Stimulated activated CD8-positive, alpha-beta memory T cell treated with anti-CD3 and anti-CD28 coated beads, Interleukin-7, amount 100 ng/mL, for 48 hours (primary cell): ENCODE measurements at regions not wholly inside any gene's neighbourhood (a gene's known extent, or its start where the extent isn't known, plus 50 kb on each side); places are given as distances from the start of the nearest gene placed in this dataset.
"Not testable (repeated sequence)": the region's sequence is repeated elsewhere in the genome, so short reads cannot be mapped to it uniquely, and the experiment has no call there.

Experiments
- DNase-seq, 2 donors: peaks; one replicate each; pipeline ENCODE4 v3.0.0-alpha.2; 2020; ENCODE audit warnings: low read depth in 1 of 2; ENCODE audit errors: extremely low read depth in 1 of 2

GRCh38 chr15:44817797-44818196 lies 81.5 kb downstream of the TRIM69 start:
- not testable (repeated sequence) for DNase-seq

- DNase-seq: not testable (repeated sequence)
Measured at GRCh38 chr15:44819331-44819987, 83.1 kb downstream of the TRIM69 start.

GRCh38 chr15:44820535-44820934 lies 84.2 kb downstream of the TRIM69 start:
- DNase-seq: not testable (repeated sequence)

- DNase-seq: not testable (repeated sequence)
Measured at GRCh38 chr15:44820967-44821366, 84.6 kb downstream of the TRIM69 start.

GRCh38 chr15:44824277-44825145 lies 88.2 kb downstream of the TRIM69 start:
- DNase-seq: not testable (repeated sequence)

GRCh38 chr15:44826583-44826982 lies 90.3 kb downstream of the TRIM69 start:
- DNase-seq: not testable (repeated sequence)

GRCh38 chr15:44828229-44828914 lies 92.0 kb downstream of the TRIM69 start:
- DNase-seq: not testable (repeated sequence)

- not testable (repeated sequence) for DNase-seq
Measured at GRCh38 chr15:44829150-44829549, 92.8 kb downstream of the TRIM69 start.

- not testable (repeated sequence) for DNase-seq
Measured at GRCh38 chr15:44830692-44831408, 94.5 kb downstream of the TRIM69 start.

- DNase-seq: not testable (repeated sequence)
Measured at GRCh38 chr15:44831409-44831741, 95.0 kb downstream of the TRIM69 start.

GRCh38 chr15:44832133-44832532 lies 95.8 kb downstream of the TRIM69 start:
- not testable (repeated sequence) for DNase-seq

- not testable (repeated sequence) for DNase-seq
Measured at GRCh38 chr15:44833081-44833480, 96.8 kb downstream of the TRIM69 start.

GRCh38 chr15:44833761-44834160 lies 97.4 kb downstream of the TRIM69 start:
- DNase-seq: not testable (repeated sequence)

- DNase-seq: not testable (repeated sequence)
Measured at GRCh38 chr15:44835082-44835481, 98.8 kb downstream of the TRIM69 start.

- no peak for DNase-seq
Measured at GRCh38 chr15:44836094-44836493, 99.8 kb downstream of the TRIM69 start.

GRCh38 chr15:44838929-44839328 lies 102.6 kb downstream of the TRIM69 start:
- DNase-seq: not testable (repeated sequence)

- DNase-seq: not testable (repeated sequence)
Measured at GRCh38 chr15:44841762-44842161, 105.4 kb downstream of the TRIM69 start.

GRCh38 chr15:44842883-44843282 lies 106.6 kb downstream of the TRIM69 start:
- DNase-seq: not testable (repeated sequence)

- DNase-seq: not testable (repeated sequence)
Measured at GRCh38 chr15:44844936-44845335, 108.6 kb downstream of the TRIM69 start.

- DNase-seq: not testable (repeated sequence)
Measured at GRCh38 chr15:44846156-44846555, 109.8 kb downstream of the TRIM69 start.

- DNase-seq: not testable (repeated sequence)
Measured at GRCh38 chr15:44847555-44847954, 108.9 kb upstream of the TERB2 start.
